Globus pallidus (tissue), 1 donor: ENCODE measurements at regions not wholly inside any gene's neighbourhood (a gene's known extent, or its start where the extent isn't known, plus 50 kb on each side); places are given as distances from the start of the nearest gene placed in this dataset.
"Not testable (repeated sequence)": the region's sequence is repeated elsewhere in the genome, so short reads cannot be mapped to it uniquely, and the experiment has no call there.

ENCODE experiments used
- DNase-seq: peaks from one replicate; pipeline ENCODE4 v3.0.0-alpha.2; 2015; ENCODE audit warnings: low spot score

GRCh38 chr22:22168941-22169867 lies 75.4 kb upstream of the VPREB1 start:
- DNase-seq, result no peak

GRCh38 chr22:22168190-22168940 lies 76.2 kb upstream of the VPREB1 start:
- no peak for DNase-seq

DNA sequence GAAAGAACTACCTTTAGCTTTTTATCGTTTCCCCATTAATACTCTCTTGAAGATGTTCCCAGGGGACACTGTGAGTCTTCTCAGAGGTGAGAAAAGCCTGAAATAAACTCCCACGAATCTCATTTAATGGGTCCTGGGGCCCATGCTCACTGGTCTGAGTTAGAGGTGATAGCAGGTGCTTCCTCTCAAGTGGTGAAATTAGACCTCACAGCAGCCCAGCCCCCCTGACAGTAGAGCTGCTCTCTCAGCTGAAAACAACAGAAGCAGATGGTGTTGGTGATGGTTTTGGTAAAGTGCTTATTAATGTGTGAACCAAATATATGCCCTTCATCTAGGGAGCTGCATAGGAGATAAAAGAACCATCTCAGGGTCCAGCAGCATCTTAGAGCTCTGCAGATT lies 76.8 kb upstream of the VPREB1 start:
- no peak for DNase-seq

DNA sequence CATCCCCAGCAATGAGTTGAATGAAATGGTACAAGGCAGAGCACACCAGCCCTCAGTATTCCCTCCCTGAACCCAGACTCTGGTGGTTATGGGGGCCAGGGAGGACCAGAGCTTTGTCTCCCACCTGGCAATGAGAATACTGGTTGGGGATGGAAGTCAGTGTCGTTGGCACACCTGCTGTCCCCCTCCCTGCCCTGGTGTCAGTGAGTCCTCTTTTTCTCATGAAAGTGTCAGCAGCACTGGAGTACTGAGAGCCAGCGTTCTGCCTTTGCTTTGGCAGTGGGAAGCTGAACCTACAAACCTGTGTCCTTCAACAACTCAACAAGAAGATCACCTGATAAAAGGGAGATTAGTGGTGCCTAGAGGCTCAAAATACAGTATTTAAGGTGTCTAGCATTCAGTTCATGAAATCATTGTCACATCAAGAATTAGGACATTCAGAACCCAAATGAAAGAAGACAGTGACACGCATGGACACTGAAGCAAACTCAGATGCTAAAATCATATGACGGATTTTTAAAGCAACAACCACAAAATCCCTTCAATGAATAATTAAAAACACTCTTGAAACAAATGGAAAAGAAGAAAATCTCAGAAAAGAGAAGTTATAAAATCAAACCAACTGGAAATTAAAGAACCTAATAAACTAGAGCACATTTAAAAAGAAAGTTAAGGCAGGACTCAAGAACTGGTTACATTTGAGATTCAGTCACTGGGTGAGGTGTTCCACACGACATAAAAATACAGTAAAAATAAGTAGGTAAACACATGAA lies 77.5 kb upstream of the VPREB1 start:
- DNase-seq, result no peak

GRCh38 chr22:22165936-22166710 lies 78.5 kb upstream of the VPREB1 start:
- no peak for DNase-seq

- no peak for DNase-seq
These were observed 79.9 kb upstream of the VPREB1 start for GRCh38 chr22:22164541-22165272.

- no peak for DNase-seq
These were observed 82.4 kb upstream of the VPREB1 start for GRCh38 chr22:22161924-22162851.

GRCh38 chr22:22160768-22161167 lies 83.8 kb upstream of the VPREB1 start:
- not testable (repeated sequence) for DNase-seq

DNA sequence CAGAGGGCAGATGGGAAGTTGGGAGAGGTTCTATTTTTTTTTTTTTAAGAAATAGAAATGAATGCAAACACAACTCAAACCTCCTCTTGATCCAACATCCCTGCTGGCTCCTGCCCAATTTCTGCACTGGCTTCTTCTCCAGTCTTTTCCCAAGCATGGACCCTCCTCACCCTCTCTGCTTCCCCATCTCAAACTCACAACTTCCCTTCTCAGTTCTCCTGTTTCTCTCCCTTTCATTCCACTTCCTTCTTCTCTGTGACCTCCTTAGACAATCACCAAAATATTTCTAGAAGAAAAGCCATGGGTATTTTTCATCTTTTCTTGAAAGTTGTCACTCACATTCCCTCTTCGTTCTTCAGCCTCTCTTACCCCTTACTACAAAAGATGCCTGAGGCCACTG lies 85.2 kb upstream of the VPREB1 start:
- DNase-seq, result no peak

DNA sequence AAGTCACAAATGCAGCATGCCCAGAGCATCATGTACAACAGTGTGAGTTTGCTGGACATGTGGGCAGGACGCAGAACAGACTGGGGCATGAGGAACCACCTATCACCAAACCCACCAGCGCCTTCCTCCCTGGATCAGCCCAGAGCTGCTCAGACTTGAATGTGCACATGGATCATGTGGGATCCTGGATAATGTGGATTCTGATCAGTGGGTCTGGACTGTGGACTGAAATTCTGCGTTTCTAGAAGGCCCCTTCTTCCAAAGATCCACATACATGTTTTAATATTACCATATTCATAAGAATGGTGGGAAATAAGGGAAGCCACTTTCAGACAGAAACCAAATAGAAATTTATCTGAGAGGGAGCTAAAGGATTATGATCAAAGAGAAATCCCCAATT lies 85.6 kb upstream of the VPREB1 start:
- DNase-seq, result no peak

GRCh38 chr22:22158207-22158816 lies 86.3 kb upstream of the VPREB1 start:
- no peak for DNase-seq

- DNase-seq, result no peak
These were observed 87.2 kb upstream of the VPREB1 start for GRCh38 chr22:22157348-22157725.

DNA sequence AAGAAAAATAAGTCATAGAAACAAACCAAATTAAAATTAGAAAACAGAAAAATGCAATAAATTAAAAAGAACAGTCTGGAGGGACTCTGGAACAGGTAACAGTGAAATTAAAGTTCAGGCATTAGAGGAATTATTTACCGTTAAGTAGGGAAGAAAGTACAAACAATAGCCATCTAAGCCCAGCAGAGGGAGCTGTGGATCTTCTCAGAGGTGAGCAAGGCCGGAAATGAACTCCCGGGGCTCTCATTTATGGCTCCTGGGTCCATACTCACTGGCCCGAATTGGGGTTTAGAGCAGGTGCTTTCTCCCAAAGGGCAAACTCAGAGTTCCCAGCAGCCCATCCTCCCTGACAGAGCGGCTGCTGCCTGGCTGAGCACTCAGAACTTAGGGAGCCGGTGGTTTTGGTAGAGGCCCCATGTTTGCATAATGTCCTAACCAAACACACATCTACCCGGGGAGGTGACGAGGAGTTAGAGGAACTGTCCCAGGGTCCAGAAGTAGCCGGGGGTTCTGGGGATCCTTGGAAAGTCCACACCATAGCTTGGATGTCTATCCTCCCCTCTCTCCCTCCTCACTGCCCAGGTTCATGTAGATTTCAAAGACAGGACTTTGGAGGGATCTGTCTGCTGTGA lies 87.8 kb upstream of the VPREB1 start:
- peak; percentile 29 for DNase-seq

GRCh38 chr22:22156348-22156715 lies 88.3 kb upstream of the VPREB1 start:
- DNase-seq, result no peak

- no peak for DNase-seq
These were observed 89.0 kb upstream of the VPREB1 start for GRCh38 chr22:22155607-22156006.

DNA sequence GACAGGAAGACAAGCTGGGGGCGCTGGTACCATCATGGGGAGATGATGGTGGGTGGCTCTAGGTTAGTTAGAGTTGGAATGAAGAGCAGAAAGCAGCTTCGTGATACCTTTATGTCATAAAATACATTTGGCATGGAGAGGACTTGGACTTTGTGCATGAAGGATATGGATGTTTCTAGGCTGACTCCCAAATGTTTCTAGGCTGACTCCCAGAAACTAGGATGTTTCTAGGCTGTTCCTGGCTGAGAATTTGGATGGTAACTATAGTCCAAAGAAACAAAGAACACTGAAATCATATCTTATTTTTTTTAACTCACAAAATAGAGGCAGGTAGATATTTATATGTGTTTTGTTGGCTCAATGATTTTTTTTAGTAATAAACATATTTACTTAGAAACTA lies 89.4 kb upstream of the VPREB1 start:
- no peak for DNase-seq

- no peak for DNase-seq
These were observed 90.5 kb upstream of the VPREB1 start for GRCh38 chr22:22154040-22154439.

DNA sequence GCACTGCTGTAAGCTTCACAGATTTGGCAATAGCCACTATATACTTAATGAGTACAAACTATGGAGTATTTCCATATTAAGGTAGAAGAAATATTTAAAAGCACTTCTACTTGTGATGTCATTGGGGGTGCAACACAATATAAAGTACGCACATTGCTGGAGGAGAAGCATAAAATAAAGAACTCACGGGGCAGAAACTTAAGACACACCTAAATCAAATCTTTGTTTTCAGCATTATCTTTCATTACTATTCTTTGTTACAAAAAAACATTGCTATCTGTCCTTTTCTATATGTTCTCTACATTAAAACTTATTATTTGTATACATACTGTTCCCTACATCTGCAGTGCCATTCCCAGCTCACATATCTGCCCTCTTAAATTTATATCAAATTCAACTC lies 93.3 kb upstream of the VPREB1 start:
- DNase-seq, result no peak

DNA sequence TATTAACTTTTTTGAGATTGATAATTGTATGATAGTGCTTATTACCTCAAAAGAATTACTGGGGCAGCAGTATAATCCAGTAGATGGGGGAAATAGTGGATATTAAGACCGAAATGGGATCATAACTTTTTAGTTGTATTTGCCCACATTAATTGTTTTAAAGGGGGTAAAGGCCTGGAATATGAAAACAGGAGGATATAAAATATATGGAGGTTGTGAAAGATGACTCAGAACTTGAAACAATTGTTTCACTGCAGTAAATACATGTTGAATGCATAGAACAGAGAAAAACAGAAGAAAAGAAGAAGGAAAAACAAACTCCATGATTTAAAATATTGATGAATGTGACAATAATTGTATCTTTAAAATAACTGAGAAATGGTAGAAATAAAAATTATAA lies 94.1 kb upstream of the VPREB1 start:
- DNase-seq, result no peak
